ENCODE measurements at regions not wholly inside any gene's neighbourhood (a gene's known extent, or its start where the extent isn't known, plus 50 kb on each side); places are given as distances from the start of the nearest gene placed in this dataset.

DNA sequence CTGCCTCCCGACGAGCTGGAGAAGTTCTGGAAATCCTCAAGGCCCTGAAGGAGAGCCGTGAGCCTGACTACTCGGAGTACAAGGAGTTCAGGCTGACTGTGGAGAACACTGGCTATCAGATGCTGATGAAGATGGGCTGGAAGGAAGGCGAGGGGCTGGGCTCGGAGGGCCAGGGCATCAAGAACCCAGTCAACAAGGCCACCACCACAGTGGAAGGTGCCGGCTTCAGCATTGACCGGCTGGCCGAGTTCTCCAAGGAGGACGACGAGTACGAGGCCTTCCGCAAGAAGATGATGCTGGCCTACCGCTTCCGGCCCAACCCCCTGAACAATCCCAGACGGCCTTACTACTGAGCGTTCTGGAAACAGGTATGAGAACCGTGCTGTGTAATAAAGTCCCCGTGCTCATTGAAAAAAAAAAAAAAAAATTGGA, 366.1 kb upstream of the ATXN7L3B start:
- no peaks in the 10 kb centered on the region; the same call in 2 of the 3 replicates for H3K36me3 Mint-ChIP-seq (ENCODE audit: low read depth)

More for the DNA sequence above, 366.1 kb upstream of the ATXN7L3B start:
- no peaks in the 10 kb centered on the region for H3F3A ChIP-seq (replicated peaks; ENCODE audit: low read depth)
- no peak for DNase-seq (ENCODE audit: low spot score)
- H3K4me3 ChIP-seq, result no peak overlapping the region
- TF ChIP-seq CREB1 (CRISPR knock-in tag; IDR thresholded peaks at IDR 0.05; ENCODE audit: low read depth), result no peak
- TF ChIP-seq ZNF331 (CRISPR knock-in tag; IDR thresholded peaks at IDR 0.05; ENCODE audit: low read depth), result no peak
- TF ChIP-seq ZNF114 (CRISPR knock-in tag; IDR thresholded peaks at IDR 0.05), result no peak
- no peak for TF ChIP-seq ZNF462 (CRISPR knock-in tag; IDR thresholded peaks at IDR 0.05)
- TF ChIP-seq, protein P1, sequence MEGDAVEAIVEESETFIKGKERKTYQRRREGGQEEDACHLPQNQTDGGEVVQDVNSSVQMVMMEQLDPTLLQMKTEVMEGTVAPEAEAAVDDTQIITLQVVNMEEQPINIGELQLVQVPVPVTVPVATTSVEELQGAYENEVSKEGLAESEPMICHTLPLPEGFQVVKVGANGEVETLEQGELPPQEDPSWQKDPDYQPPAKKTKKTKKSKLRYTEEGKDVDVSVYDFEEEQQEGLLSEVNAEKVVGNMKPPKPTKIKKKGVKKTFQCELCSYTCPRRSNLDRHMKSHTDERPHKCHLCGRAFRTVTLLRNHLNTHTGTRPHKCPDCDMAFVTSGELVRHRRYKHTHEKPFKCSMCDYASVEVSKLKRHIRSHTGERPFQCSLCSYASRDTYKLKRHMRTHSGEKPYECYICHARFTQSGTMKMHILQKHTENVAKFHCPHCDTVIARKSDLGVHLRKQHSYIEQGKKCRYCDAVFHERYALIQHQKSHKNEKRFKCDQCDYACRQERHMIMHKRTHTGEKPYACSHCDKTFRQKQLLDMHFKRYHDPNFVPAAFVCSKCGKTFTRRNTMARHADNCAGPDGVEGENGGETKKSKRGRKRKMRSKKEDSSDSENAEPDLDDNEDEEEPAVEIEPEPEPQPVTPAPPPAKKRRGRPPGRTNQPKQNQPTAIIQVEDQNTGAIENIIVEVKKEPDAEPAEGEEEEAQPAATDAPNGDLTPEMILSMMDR (conservative IDR thresholded peaks at IDR 0.05; ENCODE audit: low read depth in 2 of 2), result no peak
- no peak for TF ChIP-seq ETS1 (IDR thresholded peaks at IDR 0.05)
- no peak for TF ChIP-seq EZH2phosphoT487 (IDR thresholded peaks at IDR 0.05; ENCODE audit: unreplicated experiment)
- TF ChIP-seq STAT1 (IDR thresholded peaks at IDR 0.05; ENCODE audit: unreplicated experiment), result no peak
- TF ChIP-seq NANOG (IDR thresholded peaks at IDR 0.05; ENCODE audit: borderline replicate concordance), result no peak
- TF ChIP-seq EZH2 (IDR thresholded peaks at IDR 0.05; ENCODE audit: low read depth, unreplicated experiment), result no peak
- TF ChIP-seq POLR2AphosphoS5 (IDR thresholded peaks at IDR 0.05; ENCODE audit: low read depth), result no peak
- TF ChIP-seq REST (IDR thresholded peaks at IDR 0.05; ENCODE audit: unreplicated experiment), result no peak
- no peak for TF ChIP-seq JUNB (IDR thresholded peaks at IDR 0.05; ENCODE audit: unreplicated experiment)
- Mint-ChIP-seq H3K27ac (no peak overlapping the region), H3K9me3 (peaks cover 8% of the 10 kb centered on the region; the same call in 1 of the 3 replicates), H3K4me1 (no peaks in the 10 kb centered on the region), H3K4me3 (no peak overlapping the region), H3K27me3 (ENCODE audit: insufficient read depth, low read depth, poor library complexity) (no peaks in the 10 kb centered on the region)
- H4K20me1 ChIP-seq (replicated peaks; ENCODE audit: insufficient read depth), result no peaks in the 10 kb centered on the region
- H3K4me2 ChIP-seq, result no peak overlapping the region
- no peaks in the 10 kb centered on the region for H3K4me1 ChIP-seq (ENCODE audit: insufficient read depth)
- no peaks in the 10 kb centered on the region for H3K9me2 ChIP-seq (ENCODE audit: insufficient read depth)
- H3K27me3 ChIP-seq (ENCODE audit: insufficient read depth), result no peaks in the 10 kb centered on the region
- H3K36me3 ChIP-seq (ENCODE audit: insufficient read depth), result no peaks in the 10 kb centered on the region; the same call in 1 of the 2 replicates
- H3K79me2 ChIP-seq (replicated peaks; ENCODE audit: insufficient read depth), result no peaks in the 10 kb centered on the region
- H3K27ac ChIP-seq (ENCODE audit: low read depth), result no peak overlapping the region
- H2AFZ ChIP-seq, result no peak overlapping the region
- no peak for ATAC-seq

Data from GM23338 (cell line).